ENCODE measurements at regions not wholly inside any gene's neighbourhood (a gene's known extent, or its start where the extent isn't known, plus 50 kb on each side); places are given as distances from the start of the nearest gene placed in this dataset.
"Not testable (repeated sequence)": the region's sequence is repeated elsewhere in the genome, so short reads cannot be mapped to it uniquely, and the experiment has no call there.

- DNase-seq (ENCODE audit: low read depth in 2 of 2), result no peak
Observed at GRCh38 chr2:8242739-8243138, 439.1 kb upstream of the ID2 start.

GRCh38 chr2:8243748-8244400 lies 438.0 kb upstream of the ID2 start:
- DNase-seq (ENCODE audit: low read depth in 2 of 2), result no peak

GRCh38 chr2:8244639-8245038 lies 437.2 kb upstream of the ID2 start:
- DNase-seq (ENCODE audit: low read depth in 2 of 2), result no peak

- no peak for DNase-seq (ENCODE audit: low read depth in 2 of 2)
Observed at GRCh38 chr2:8246137-8246536, 435.7 kb upstream of the ID2 start.

GRCh38 chr2:8247905-8248622 lies 433.8 kb upstream of the ID2 start:
- DNase-seq (ENCODE audit: low read depth in 2 of 2), result no peak

GRCh38 chr2:8248623-8248957 lies 433.3 kb upstream of the ID2 start:
- DNase-seq (ENCODE audit: low read depth in 2 of 2), result no peak

- DNase-seq (ENCODE audit: low read depth in 2 of 2), result no peak
Observed at GRCh38 chr2:8249141-8249540, 432.7 kb upstream of the ID2 start.

GRCh38 chr2:8249769-8250168 lies 432.1 kb upstream of the ID2 start:
- no peak for DNase-seq (ENCODE audit: low read depth in 2 of 2)

GRCh38 chr2:8250290-8250689 lies 431.6 kb upstream of the ID2 start:
- DNase-seq (ENCODE audit: low read depth in 2 of 2), result not testable (repeated sequence)

GRCh38 chr2:8251291-8251690 lies 430.6 kb upstream of the ID2 start:
- no peak for DNase-seq (ENCODE audit: low read depth in 2 of 2)

- DNase-seq (ENCODE audit: low read depth in 2 of 2), result no peak
Observed at GRCh38 chr2:8251856-8252255, 430.0 kb upstream of the ID2 start.

- no peak for DNase-seq (ENCODE audit: low read depth in 2 of 2)
Observed at GRCh38 chr2:8252997-8253694, 428.7 kb upstream of the ID2 start.

GRCh38 chr2:8253781-8254180 lies 428.1 kb upstream of the ID2 start:
- DNase-seq (ENCODE audit: low read depth in 2 of 2), result no peak

- DNase-seq (ENCODE audit: low read depth in 2 of 2), result not testable (repeated sequence)
Observed at GRCh38 chr2:8254214-8254613, 427.6 kb upstream of the ID2 start.

GRCh38 chr2:8254791-8255447 lies 426.9 kb upstream of the ID2 start:
- DNase-seq (ENCODE audit: low read depth in 2 of 2), result no peak

GRCh38 chr2:8255448-8255800 lies 426.4 kb upstream of the ID2 start:
- no peak for DNase-seq (ENCODE audit: low read depth in 2 of 2)

GRCh38 chr2:8256905-8257304 lies 425.0 kb upstream of the ID2 start:
- DNase-seq (ENCODE audit: low read depth in 2 of 2), result no peak

GRCh38 chr2:8257502-8257901 lies 424.4 kb upstream of the ID2 start:
- DNase-seq (ENCODE audit: low read depth in 2 of 2), result no peak

- no peak for DNase-seq (ENCODE audit: low read depth in 2 of 2)
Observed at GRCh38 chr2:8258406-8258805, 423.4 kb upstream of the ID2 start.

GRCh38 chr2:8259106-8259840 lies 422.6 kb upstream of the ID2 start:
- no peak for DNase-seq (ENCODE audit: low read depth in 2 of 2)

GRCh38 chr2:8259841-8260178 lies 422.0 kb upstream of the ID2 start:
- no peak for DNase-seq (ENCODE audit: low read depth in 2 of 2)

- DNase-seq (ENCODE audit: low read depth in 2 of 2), result no peak
Observed at GRCh38 chr2:8260213-8260612, 421.6 kb upstream of the ID2 start.
